ENCODE measurements at regions not wholly inside any gene's neighbourhood (a gene's known extent, or its start where the extent isn't known, plus 50 kb on each side); places are given as distances from the start of the nearest gene placed in this dataset.

GRCh38 chr5:164073081-164073480, 567.7 kb downstream of the MAT2B start:
- Histone ChIP-seq H3K36me3 (ENCODE audit: control insufficient read depth in 5 of 5, insufficient read depth in 5 of 5, low read length in 5 of 5) (no peaks in the 10 kb centered on the region), H3K27me3 (ENCODE audit: control insufficient read depth in 5 of 5, insufficient read depth in 4 of 5, low read length in 5 of 5) (no peaks in the 10 kb centered on the region), H3K9ac (ENCODE audit: low read length in 5 of 5) (no peak overlapping the region), H3K4me3 (ENCODE audit: low read depth in 1 of 5, low read length in 5 of 5) (no peak overlapping the region), H3K4me1 (ENCODE audit: control insufficient read depth in 5 of 5, insufficient read depth in 5 of 5, low read length in 5 of 5) (no peaks in the 10 kb centered on the region), H3K9me3 (ENCODE audit: control insufficient read depth in 5 of 5, low read length in 5 of 5) (peaks cover 0 to 6% (median 0%) of the 10 kb centered on the region in 5 donors), H3K27ac (ENCODE audit: low read depth, low read length) (no peak overlapping the region)

GRCh38 chr5:164076556-164076955, 571.1 kb downstream of the MAT2B start:
- Histone ChIP-seq H3K9ac (ENCODE audit: low read length in 5 of 5) (no peak overlapping the region), H3K27ac (ENCODE audit: low read depth, low read length) (no peak overlapping the region), H3K36me3 (ENCODE audit: control insufficient read depth in 5 of 5, insufficient read depth in 5 of 5, low read length in 5 of 5) (no peaks in the 10 kb centered on the region), H3K9me3 (ENCODE audit: control insufficient read depth in 5 of 5, low read length in 5 of 5) (peaks cover 0 to 2% (median 0%) of the 10 kb centered on the region in 5 donors), H3K4me1 (ENCODE audit: control insufficient read depth in 5 of 5, insufficient read depth in 5 of 5, low read length in 5 of 5) (no peaks in the 10 kb centered on the region), H3K27me3 (ENCODE audit: control insufficient read depth in 5 of 5, insufficient read depth in 4 of 5, low read length in 5 of 5) (no peaks in the 10 kb centered on the region), H3K4me3 (ENCODE audit: low read depth in 1 of 5, low read length in 5 of 5) (no peak overlapping the region)

GRCh38 chr5:164090358-164090757, 584.9 kb downstream of the MAT2B start:
- no peaks in the 10 kb centered on the region for H3K4me1 ChIP-seq (ENCODE audit: control insufficient read depth in 5 of 5, insufficient read depth in 5 of 5, low read length in 5 of 5)
- H3K9ac ChIP-seq (ENCODE audit: low read length in 5 of 5): no peak overlapping the region
- H3K36me3 ChIP-seq (ENCODE audit: control insufficient read depth in 5 of 5, insufficient read depth in 5 of 5, low read length in 5 of 5): no peaks in the 10 kb centered on the region
- no peak overlapping the region for H3K4me3 ChIP-seq (ENCODE audit: low read depth in 1 of 5, low read length in 5 of 5)
- peaks cover 0 to 3% (median 0%) of the 10 kb centered on the region in 5 donors for H3K9me3 ChIP-seq (ENCODE audit: control insufficient read depth in 5 of 5, low read length in 5 of 5)
- no peaks in the 10 kb centered on the region for H3K27me3 ChIP-seq (ENCODE audit: control insufficient read depth in 5 of 5, insufficient read depth in 4 of 5, low read length in 5 of 5)
- no peak overlapping the region for H3K27ac ChIP-seq (ENCODE audit: low read depth, low read length)

DNA sequence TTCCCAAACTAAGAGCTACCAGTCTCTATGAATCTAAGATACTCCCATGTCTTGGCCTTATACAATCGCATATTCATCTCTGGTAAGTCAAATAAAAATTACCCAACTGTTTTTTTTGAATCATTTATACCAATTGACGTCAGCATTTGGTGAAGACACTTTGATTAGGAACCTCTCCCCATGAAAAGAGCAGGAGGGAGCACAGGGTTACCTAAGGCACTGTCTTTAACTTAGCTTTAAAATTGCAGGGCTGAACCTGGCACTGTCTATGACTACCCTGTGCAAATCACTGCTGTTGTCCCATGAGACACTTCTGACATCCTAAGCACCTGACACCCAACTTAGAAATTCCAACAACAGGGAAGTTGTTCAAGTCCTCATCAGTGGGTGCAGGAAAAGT, 586.4 kb downstream of the MAT2B start:
- no peaks in the 10 kb centered on the region for H3K36me3 ChIP-seq (ENCODE audit: control insufficient read depth in 5 of 5, insufficient read depth in 5 of 5, low read length in 5 of 5)
- peaks cover 0 to 3% (median 0%) of the 10 kb centered on the region in 5 donors for H3K9me3 ChIP-seq (ENCODE audit: control insufficient read depth in 5 of 5, low read length in 5 of 5)
- H3K9ac ChIP-seq (ENCODE audit: low read length in 5 of 5): no peak overlapping the region
- H3K27ac ChIP-seq (ENCODE audit: low read depth, low read length): no peak overlapping the region
- H3K4me3 ChIP-seq (ENCODE audit: low read depth in 1 of 5, low read length in 5 of 5): no peak overlapping the region
- no peaks in the 10 kb centered on the region for H3K27me3 ChIP-seq (ENCODE audit: control insufficient read depth in 5 of 5, insufficient read depth in 4 of 5, low read length in 5 of 5)
- no peaks in the 10 kb centered on the region for H3K4me1 ChIP-seq (ENCODE audit: control insufficient read depth in 5 of 5, insufficient read depth in 5 of 5, low read length in 5 of 5)

DNA sequence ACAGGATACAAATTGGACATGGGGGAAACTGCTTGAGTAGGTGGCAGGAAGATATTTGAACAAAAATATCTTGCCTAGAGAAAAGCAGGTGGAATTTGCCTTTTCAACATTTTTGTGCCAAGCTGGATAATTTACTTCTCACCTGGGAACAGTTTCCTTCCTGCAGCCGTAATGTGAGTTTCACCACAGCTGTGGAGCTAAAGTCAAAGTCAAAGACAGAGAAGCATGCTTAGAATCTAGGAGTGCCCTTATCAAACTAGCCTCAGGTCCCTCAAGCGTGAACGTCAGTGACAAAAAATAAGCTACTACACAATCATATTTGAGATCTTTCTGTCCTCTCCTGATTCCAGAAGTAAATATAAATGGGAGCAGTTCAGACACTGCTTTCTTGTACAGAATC, 588.9 kb downstream of the MAT2B start:
- Histone ChIP-seq H3K9ac (ENCODE audit: low read length in 5 of 5) (no peak overlapping the region), H3K36me3 (ENCODE audit: control insufficient read depth in 5 of 5, insufficient read depth in 5 of 5, low read length in 5 of 5) (no peaks in the 10 kb centered on the region), H3K27me3 (ENCODE audit: control insufficient read depth in 5 of 5, insufficient read depth in 4 of 5, low read length in 5 of 5) (no peaks in the 10 kb centered on the region), H3K27ac (ENCODE audit: low read depth, low read length) (no peak overlapping the region), H3K4me1 (ENCODE audit: control insufficient read depth in 5 of 5, insufficient read depth in 5 of 5, low read length in 5 of 5) (no peaks in the 10 kb centered on the region), H3K4me3 (ENCODE audit: low read depth in 1 of 5, low read length in 5 of 5) (no peak overlapping the region), H3K9me3 (ENCODE audit: control insufficient read depth in 5 of 5, low read length in 5 of 5) (no peaks in the 10 kb centered on the region)

GRCh38 chr5:164097749-164098148, 592.3 kb downstream of the MAT2B start:
- Histone ChIP-seq H3K27me3 (ENCODE audit: control insufficient read depth in 5 of 5, insufficient read depth in 4 of 5, low read length in 5 of 5) (no peaks in the 10 kb centered on the region), H3K4me1 (ENCODE audit: control insufficient read depth in 5 of 5, insufficient read depth in 5 of 5, low read length in 5 of 5) (no peaks in the 10 kb centered on the region), H3K9ac (ENCODE audit: low read length in 5 of 5) (no peak overlapping the region), H3K4me3 (ENCODE audit: low read depth in 1 of 5, low read length in 5 of 5) (no peak overlapping the region), H3K27ac (ENCODE audit: low read depth, low read length) (no peak overlapping the region), H3K9me3 (ENCODE audit: control insufficient read depth in 5 of 5, low read length in 5 of 5) (no peaks in the 10 kb centered on the region), H3K36me3 (ENCODE audit: control insufficient read depth in 5 of 5, insufficient read depth in 5 of 5, low read length in 5 of 5) (no peaks in the 10 kb centered on the region)

- Histone ChIP-seq H3K4me3 (ENCODE audit: low read depth in 1 of 5, low read length in 5 of 5) (no peak overlapping the region), H3K9me3 (ENCODE audit: control insufficient read depth in 5 of 5, low read length in 5 of 5) (no peaks in the 10 kb centered on the region), H3K4me1 (ENCODE audit: control insufficient read depth in 5 of 5, insufficient read depth in 5 of 5, low read length in 5 of 5) (no peaks in the 10 kb centered on the region), H3K9ac (ENCODE audit: low read length in 5 of 5) (no peak overlapping the region), H3K27me3 (ENCODE audit: control insufficient read depth in 5 of 5, insufficient read depth in 4 of 5, low read length in 5 of 5) (no peaks in the 10 kb centered on the region), H3K36me3 (ENCODE audit: control insufficient read depth in 5 of 5, insufficient read depth in 5 of 5, low read length in 5 of 5) (no peaks in the 10 kb centered on the region), H3K27ac (ENCODE audit: low read depth, low read length) (no peak overlapping the region)
Observed at GRCh38 chr5:164098531-164098930, 593.1 kb downstream of the MAT2B start.

GRCh38 chr5:164098979-164099378, 593.6 kb downstream of the MAT2B start:
- H3K9me3 ChIP-seq (ENCODE audit: control insufficient read depth in 5 of 5, low read length in 5 of 5): no peaks in the 10 kb centered on the region
- no peaks in the 10 kb centered on the region for H3K4me1 ChIP-seq (ENCODE audit: control insufficient read depth in 5 of 5, insufficient read depth in 5 of 5, low read length in 5 of 5)
- H3K36me3 ChIP-seq (ENCODE audit: control insufficient read depth in 5 of 5, insufficient read depth in 5 of 5, low read length in 5 of 5): no peaks in the 10 kb centered on the region
- H3K4me3 ChIP-seq (ENCODE audit: low read depth in 1 of 5, low read length in 5 of 5): no peak overlapping the region
- no peak overlapping the region for H3K9ac ChIP-seq (ENCODE audit: low read length in 5 of 5)
- no peaks in the 10 kb centered on the region for H3K27me3 ChIP-seq (ENCODE audit: control insufficient read depth in 5 of 5, insufficient read depth in 4 of 5, low read length in 5 of 5)
- H3K27ac ChIP-seq (ENCODE audit: low read depth, low read length): no peak overlapping the region

DNA sequence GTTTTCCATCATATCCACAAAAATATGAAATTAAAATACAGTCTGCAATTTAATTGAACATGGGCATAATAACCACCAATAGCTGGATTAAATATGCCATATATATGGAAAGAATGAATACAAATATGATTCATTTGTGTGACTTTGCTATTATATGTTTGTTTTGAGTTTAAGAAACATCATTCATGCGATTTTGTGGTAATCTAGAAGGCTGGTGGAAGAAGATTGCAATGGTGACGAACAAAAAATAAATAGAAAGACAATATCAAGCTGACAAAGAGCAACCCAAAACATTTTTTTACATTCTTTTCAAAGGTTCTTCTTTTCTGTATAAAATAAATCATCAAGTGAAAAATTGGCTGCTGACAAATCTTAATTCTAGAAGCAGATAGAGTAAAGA, 610.0 kb downstream of the MAT2B start:
- H3K4me1 ChIP-seq (ENCODE audit: control insufficient read depth in 5 of 5, insufficient read depth in 5 of 5, low read length in 5 of 5): no peaks in the 10 kb centered on the region
- no peaks in the 10 kb centered on the region for H3K27me3 ChIP-seq (ENCODE audit: control insufficient read depth in 5 of 5, insufficient read depth in 4 of 5, low read length in 5 of 5)
- no peak overlapping the region for H3K4me3 ChIP-seq (ENCODE audit: low read depth in 1 of 5, low read length in 5 of 5)
- H3K9ac ChIP-seq (ENCODE audit: low read length in 5 of 5): no peak overlapping the region
- no peaks in the 10 kb centered on the region for H3K36me3 ChIP-seq (ENCODE audit: control insufficient read depth in 5 of 5, insufficient read depth in 5 of 5, low read length in 5 of 5)
- H3K9me3 ChIP-seq (ENCODE audit: control insufficient read depth in 5 of 5, low read length in 5 of 5): peaks cover 0 to 14% (median 4%) of the 10 kb centered on the region in 5 donors
- no peak overlapping the region for H3K27ac ChIP-seq (ENCODE audit: low read depth, low read length)

DNA sequence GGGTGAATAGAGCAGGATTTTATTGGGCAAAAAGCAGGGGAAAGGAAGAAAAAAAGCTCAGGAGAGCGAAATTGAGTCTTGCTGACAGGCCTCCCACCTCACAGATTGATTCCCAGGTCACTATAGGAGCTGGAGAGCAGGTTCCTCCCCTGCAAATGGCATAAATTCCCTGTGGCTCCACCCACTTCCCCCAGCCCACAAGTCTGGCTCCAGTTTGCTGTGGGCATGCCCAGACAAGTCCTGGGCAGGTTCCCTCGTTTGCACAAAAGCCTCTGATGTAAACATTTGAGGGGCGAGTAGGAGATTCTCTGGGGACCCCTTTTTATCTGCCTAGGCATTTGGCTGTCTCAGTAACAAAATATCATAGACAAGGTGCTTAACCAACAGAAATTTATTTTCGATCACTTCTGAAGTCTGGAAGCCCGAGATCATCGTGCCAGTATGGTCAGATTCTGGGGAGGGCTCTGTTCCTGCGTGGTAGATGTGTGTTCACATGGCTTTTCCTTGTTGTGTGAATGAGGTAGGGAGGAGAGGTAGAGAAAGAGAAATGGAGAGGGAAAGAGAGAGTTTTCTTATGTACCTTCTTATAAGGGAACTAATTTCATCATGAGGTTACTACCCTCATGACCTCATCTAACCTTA, 614.5 kb downstream of the MAT2B start:
- H3K36me3 ChIP-seq (ENCODE audit: control insufficient read depth in 5 of 5, insufficient read depth in 5 of 5, low read length in 5 of 5): no peaks in the 10 kb centered on the region

More for the DNA sequence above, 614.5 kb downstream of the MAT2B start:
- Histone ChIP-seq H3K9me3 (ENCODE audit: control insufficient read depth in 5 of 5, low read length in 5 of 5) (peaks cover 0 to 9% (median 3%) of the 10 kb centered on the region in 5 donors), H3K4me1 (ENCODE audit: control insufficient read depth in 5 of 5, insufficient read depth in 5 of 5, low read length in 5 of 5) (no peaks in the 10 kb centered on the region), H3K27me3 (ENCODE audit: control insufficient read depth in 5 of 5, insufficient read depth in 4 of 5, low read length in 5 of 5) (no peaks in the 10 kb centered on the region), H3K9ac (ENCODE audit: low read length in 5 of 5) (no peak overlapping the region), H3K4me3 (ENCODE audit: low read depth in 1 of 5, low read length in 5 of 5) (no peak overlapping the region), H3K27ac (ENCODE audit: low read depth, low read length) (no peak overlapping the region)

Data from subcutaneous abdominal adipose tissue (tissue), 5 donors.